ENCODE measurements at regions not wholly inside any gene's neighbourhood (a gene's known extent, or its start where the extent isn't known, plus 50 kb on each side); places are given as distances from the start of the nearest gene placed in this dataset.

- ATAC-seq: no peak
- no peak for DNase-seq
Measured at GRCh38 chr5:126219616-126220015, 203.6 kb upstream of the GRAMD2B start.

GRCh38 chr5:126220725-126221124 is 202.5 kb upstream of the GRAMD2B start:
- no peak for ATAC-seq
- no peak for DNase-seq
- intact Hi-C loops (cut with DNase I, micrococcal nuclease): no loop called here

More at GRCh38 chr5:126219616-126220015, 203.6 kb upstream of the GRAMD2B start:
- intact Hi-C loops (cut with DNase I, micrococcal nuclease): no loop called here

- DNase-seq (no peak), ATAC-seq (no peak)
- intact Hi-C loops (cut with DNase I, micrococcal nuclease): no loop called here
Measured at GRCh38 chr5:126228934-126229333, 194.3 kb upstream of the GRAMD2B start.

GRCh38 chr5:126233256-126233655 is 190.0 kb upstream of the GRAMD2B start:
- intact Hi-C loops (cut with DNase I, micrococcal nuclease): no loop called here
- ATAC-seq (no peak), DNase-seq (no peak)

- intact Hi-C loops (cut with DNase I, micrococcal nuclease): no loop called here
- peak in 1 of 2 donors; percentile 7 for DNase-seq
- ATAC-seq: peak; percentile 60
Measured at GRCh38 chr5:126234563-126235195, 188.5 kb upstream of the GRAMD2B start.

- ATAC-seq (no peak), DNase-seq (no peak)
- intact Hi-C loops (cut with DNase I, micrococcal nuclease): no loop called here
Measured at GRCh38 chr5:126235628-126236027, 187.6 kb upstream of the GRAMD2B start.

GRCh38 chr5:126236994-126237393 is 186.2 kb upstream of the GRAMD2B start:
- intact Hi-C loops (cut with DNase I, micrococcal nuclease): no loop called here
- ATAC-seq: no peak
- no peak for DNase-seq

- ATAC-seq (no peak), DNase-seq (no peak)
- intact Hi-C loops (cut with DNase I, micrococcal nuclease): no loop called here
Measured at GRCh38 chr5:126248611-126249010, 174.6 kb upstream of the GRAMD2B start.

GRCh38 chr5:126251024-126251423 is 172.2 kb upstream of the GRAMD2B start:
- no peak for ATAC-seq
- intact Hi-C loops (cut with DNase I, micrococcal nuclease): no loop called here
- DNase-seq: no peak

GRCh38 chr5:126253406-126253805 is 169.8 kb upstream of the GRAMD2B start:
- DNase-seq (no peak), ATAC-seq (no peak)
- intact Hi-C loops (cut with DNase I, micrococcal nuclease): no loop called here

- no peak for ATAC-seq
- intact Hi-C loops (cut with DNase I, micrococcal nuclease): no loop called here
- no peak for DNase-seq
Measured at GRCh38 chr5:126263591-126264184, 159.5 kb upstream of the GRAMD2B start.

GRCh38 chr5:126265917-126266316 is 157.3 kb upstream of the GRAMD2B start:
- intact Hi-C loops (cut with DNase I, micrococcal nuclease): no loop called here
- ATAC-seq (no peak), DNase-seq (no peak)

- ATAC-seq: peak; percentile 89
- no peak for DNase-seq
- intact Hi-C loops (cut with DNase I, micrococcal nuclease): no loop called here
Measured at GRCh38 chr5:126267438-126267837, 155.8 kb upstream of the GRAMD2B start.

- intact Hi-C loops (cut with DNase I, micrococcal nuclease): no loop called here
- DNase-seq: peak; percentile 18 to 39
- peak; percentile 73 for ATAC-seq
Measured at GRCh38 chr5:126268697-126269315, 154.4 kb upstream of the GRAMD2B start.

- no peak for DNase-seq
- ATAC-seq: no peak
- intact Hi-C loops (cut with DNase I, micrococcal nuclease): no loop called here
Measured at GRCh38 chr5:126269511-126269910, 153.7 kb upstream of the GRAMD2B start.

- intact Hi-C loops (cut with DNase I, micrococcal nuclease): no loop called here
- ATAC-seq (no peak), DNase-seq (no peak)
Measured at GRCh38 chr5:126271141-126271540, 152.1 kb upstream of the GRAMD2B start.

- intact Hi-C loops (cut with DNase I, micrococcal nuclease): no loop called here
- ATAC-seq (no peak), DNase-seq (no peak)
Measured at GRCh38 chr5:126274076-126274762, 149.0 kb upstream of the GRAMD2B start.

GRCh38 chr5:126274763-126275125 is 148.5 kb upstream of the GRAMD2B start:
- intact Hi-C loops (cut with DNase I, micrococcal nuclease): no loop called here
- no peak for DNase-seq
- ATAC-seq: no peak

- DNase-seq: no peak
- ATAC-seq: no peak
- intact Hi-C loops (cut with DNase I, micrococcal nuclease): no loop called here
Measured at GRCh38 chr5:126277762-126278161, 145.4 kb upstream of the GRAMD2B start.

GRCh38 chr5:126280343-126280742 is 142.9 kb upstream of the GRAMD2B start:
- no peak for ATAC-seq
- intact Hi-C loops (cut with DNase I, micrococcal nuclease): no loop called here
- DNase-seq: no peak

Data from left colon (tissue), 2 donors.